Type B pancreatic cell (in vitro differentiated cells): ENCODE measurements at regions not wholly inside any gene's neighbourhood (a gene's known extent, or its start where the extent isn't known, plus 50 kb on each side); places are given as distances from the start of the nearest gene placed in this dataset.

Experiments
- DNase-seq: peaks from one replicate; pipeline ENCODE4 v3.0.0; 2021; ENCODE audit warnings: mixed read lengths; ENCODE audit not compliant: unreplicated experiment; ENCODE audit errors: extremely low spot score
- H3K27ac Mint-ChIP-seq: 2 replicates; pipeline ENCODE4 v1.8.0; 2021; ENCODE audit warnings: mild to moderate bottlenecking, mixed read lengths
- H3K27me3 Mint-ChIP-seq: 2 replicates; pipeline ENCODE4 v1.8.0; 2021; ENCODE audit warnings: mixed read lengths
- H3K36me3 Mint-ChIP-seq: 2 replicates; pipeline ENCODE4 v1.8.0; 2021; ENCODE audit warnings: mixed read lengths
- H3K4me1 Mint-ChIP-seq: one replicate; pipeline ENCODE4 v1.8.0; 2021; ENCODE audit warnings: mixed read lengths; ENCODE audit not compliant: unreplicated experiment
- H3K4me3 Mint-ChIP-seq: 2 replicates; pipeline ENCODE4 v1.8.0; 2021; ENCODE audit warnings: mild to moderate bottlenecking, mixed read lengths
- H3K9me3 Mint-ChIP-seq: 2 replicates; pipeline ENCODE4 v1.8.0; 2021; ENCODE audit warnings: mixed read lengths
- TF ChIP-seq, protein P1 (sequence below): fragments of 200-600 bp; sonication (generic); conservative IDR thresholded peaks from 2 replicates; pipeline ENCODE4 v1.5.0; 2021; ENCODE audit warnings: antibody characterized with exemption, mild to moderate bottlenecking

DNA sequence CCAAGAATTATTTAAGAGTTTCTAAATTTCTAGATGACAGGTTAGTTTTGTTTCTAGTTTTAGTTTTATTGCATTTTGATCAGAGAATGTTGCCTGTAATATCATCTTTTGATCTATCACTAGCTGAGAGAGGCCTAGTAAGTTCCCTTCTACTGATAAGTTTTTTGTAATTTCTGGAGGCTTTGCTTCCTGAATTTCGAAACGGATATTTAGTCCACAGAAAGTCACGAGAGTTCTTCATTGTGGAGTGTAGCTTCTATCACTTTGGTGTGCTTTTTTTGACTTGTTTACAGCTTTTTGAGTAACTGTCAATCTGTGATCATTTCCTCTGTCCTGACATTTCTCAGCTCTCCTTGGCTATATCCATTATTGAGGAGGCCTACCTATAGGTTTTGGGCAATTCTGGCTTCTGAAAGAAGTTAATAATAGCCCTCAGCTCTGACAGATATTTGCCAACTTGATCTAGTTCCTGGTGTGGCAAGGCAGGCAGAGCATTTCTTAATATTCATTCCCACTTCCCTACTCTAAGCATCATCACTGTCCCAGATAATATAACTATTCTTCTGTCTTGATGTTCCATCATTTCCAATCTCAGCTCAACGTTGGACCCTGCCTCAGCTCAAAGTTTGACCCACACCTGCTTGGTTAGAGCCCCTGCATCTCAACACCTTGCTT is 171.3 kb downstream of the BLID start:
- Mint-ChIP-seq H3K4me1 (no peaks in the 10 kb centered on the region), H3K36me3 (no peaks in the 10 kb centered on the region), H3K27ac (no peak overlapping the region), H3K4me3 (no peak overlapping the region), H3K27me3 (no peaks in the 10 kb centered on the region), H3K9me3 (peaks cover 10% of the 10 kb centered on the region)
- DNase-seq: no peak
- TF ChIP-seq, protein P1, sequence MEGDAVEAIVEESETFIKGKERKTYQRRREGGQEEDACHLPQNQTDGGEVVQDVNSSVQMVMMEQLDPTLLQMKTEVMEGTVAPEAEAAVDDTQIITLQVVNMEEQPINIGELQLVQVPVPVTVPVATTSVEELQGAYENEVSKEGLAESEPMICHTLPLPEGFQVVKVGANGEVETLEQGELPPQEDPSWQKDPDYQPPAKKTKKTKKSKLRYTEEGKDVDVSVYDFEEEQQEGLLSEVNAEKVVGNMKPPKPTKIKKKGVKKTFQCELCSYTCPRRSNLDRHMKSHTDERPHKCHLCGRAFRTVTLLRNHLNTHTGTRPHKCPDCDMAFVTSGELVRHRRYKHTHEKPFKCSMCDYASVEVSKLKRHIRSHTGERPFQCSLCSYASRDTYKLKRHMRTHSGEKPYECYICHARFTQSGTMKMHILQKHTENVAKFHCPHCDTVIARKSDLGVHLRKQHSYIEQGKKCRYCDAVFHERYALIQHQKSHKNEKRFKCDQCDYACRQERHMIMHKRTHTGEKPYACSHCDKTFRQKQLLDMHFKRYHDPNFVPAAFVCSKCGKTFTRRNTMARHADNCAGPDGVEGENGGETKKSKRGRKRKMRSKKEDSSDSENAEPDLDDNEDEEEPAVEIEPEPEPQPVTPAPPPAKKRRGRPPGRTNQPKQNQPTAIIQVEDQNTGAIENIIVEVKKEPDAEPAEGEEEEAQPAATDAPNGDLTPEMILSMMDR: no peak

DNA sequence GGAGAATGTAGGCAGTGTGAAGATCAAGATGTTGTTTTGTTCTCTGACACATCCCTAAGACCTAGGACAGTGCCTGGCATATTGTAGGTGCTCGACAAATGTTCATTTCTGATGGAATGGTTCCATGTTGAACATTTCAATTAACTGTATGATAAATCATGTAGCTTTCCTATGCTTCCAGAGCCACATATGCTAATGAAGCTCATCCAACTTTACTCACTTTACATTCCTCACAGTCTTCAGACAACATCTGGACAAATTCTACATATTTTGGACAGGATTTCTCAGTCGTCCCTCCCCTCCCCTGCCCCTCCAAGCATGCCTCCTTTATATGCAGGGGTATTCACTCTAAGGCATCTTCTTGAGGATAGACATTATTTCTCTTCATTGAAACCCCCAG is 177.9 kb downstream of the BLID start:
- Mint-ChIP-seq H3K9me3 (no peaks in the 10 kb centered on the region), H3K36me3 (no peaks in the 10 kb centered on the region), H3K4me1 (no peaks in the 10 kb centered on the region), H3K4me3 (no peak overlapping the region), H3K27me3 (peaks cover 6% of the 10 kb centered on the region), H3K27ac (no peak overlapping the region)
- TF ChIP-seq, protein P1: no peak
- no peak for DNase-seq

- Mint-ChIP-seq H3K4me3 (no peak overlapping the region), H3K27ac (no peak overlapping the region), H3K9me3 (no peaks in the 10 kb centered on the region), H3K4me1 (peaks cover 10% of the 10 kb centered on the region), H3K27me3 (peaks cover 6% of the 10 kb centered on the region), H3K36me3 (no peaks in the 10 kb centered on the region)
- TF ChIP-seq, protein P1: no peak
- no peak for DNase-seq
These were observed 179.1 kb downstream of the BLID start for GRCh38 chr11:121936781-121937447.

GRCh38 chr11:121936370-121936769 is 179.6 kb downstream of the BLID start:
- Mint-ChIP-seq H3K4me3 (no peak overlapping the region), H3K27ac (no peak overlapping the region), H3K9me3 (no peaks in the 10 kb centered on the region), H3K27me3 (peaks cover 6% of the 10 kb centered on the region), H3K36me3 (no peaks in the 10 kb centered on the region), H3K4me1 (peaks cover 15% of the 10 kb centered on the region)
- TF ChIP-seq, protein P1: no peak
- no peak for DNase-seq

GRCh38 chr11:121933694-121934093 is 182.3 kb downstream of the BLID start:
- Mint-ChIP-seq H3K9me3 (no peaks in the 10 kb centered on the region), H3K4me1 (peaks cover 15% of the 10 kb centered on the region)
- no peak for DNase-seq

More at GRCh38 chr11:121933694-121934093, 182.3 kb downstream of the BLID start:
- no peaks in the 10 kb centered on the region for H3K36me3 Mint-ChIP-seq
- TF ChIP-seq, protein P1: no peak
- H3K27ac Mint-ChIP-seq: no peak overlapping the region
- no peak overlapping the region for H3K4me3 Mint-ChIP-seq
- peaks cover under 1% of the 10 kb centered on the region for H3K27me3 Mint-ChIP-seq
